H9 (cell line): ENCODE measurements at regions not wholly inside any gene's neighbourhood (a gene's known extent, or its start where the extent isn't known, plus 50 kb on each side); places are given as distances from the start of the nearest gene placed in this dataset.

Experiments used
- DNase-seq: peaks from one replicate; pipeline ENCODE4 v3.0.0-alpha.2; 2017
- H2AFZ ChIP-seq: one replicate; pipeline ENCODE4 v1.6.1; 2013; ENCODE audit warnings: mild to moderate bottlenecking, low read length, control low read depth, moderate library complexity
- H2AK5ac ChIP-seq: 2 replicates; pipeline ENCODE4 v1.6.1; 2013; ENCODE audit warnings: low read length, control low read depth, mixed read lengths; ENCODE audit not compliant: insufficient read length
- H2BK120ac ChIP-seq: one replicate; pipeline ENCODE4 v1.6.1; 2013; ENCODE audit warnings: low read depth, mild to moderate bottlenecking, low read length, control low read depth, inconsistent platforms; ENCODE audit not compliant: poor library complexity, severe bottlenecking
- H2BK12ac ChIP-seq: 2 replicates; pipeline ENCODE4 v1.6.1; 2013; ENCODE audit warnings: low read length, control low read depth, mixed read lengths, low read depth; ENCODE audit not compliant: insufficient read length
- H2BK15ac ChIP-seq: 2 replicates; pipeline ENCODE4 v1.6.1; 2013; ENCODE audit warnings: low read depth, low read length, control low read depth
- H2BK20ac ChIP-seq: one replicate; pipeline ENCODE4 v1.6.1; 2013; ENCODE audit warnings: low read depth, mild to moderate bottlenecking, low read length, control low read depth, inconsistent platforms; ENCODE audit not compliant: poor library complexity, severe bottlenecking
- H2BK5ac ChIP-seq: 2 replicates; pipeline ENCODE4 v1.6.1; 2013; ENCODE audit warnings: low read length, control low read depth, mixed read lengths; ENCODE audit not compliant: insufficient read length
- H3K14ac ChIP-seq: 2 replicates; pipeline ENCODE4 v1.6.1; 2013; ENCODE audit warnings: low read length, control low read depth; ENCODE audit not compliant: insufficient read depth
- H3K18ac ChIP-seq: 2 replicates; pipeline ENCODE4 v1.6.1; 2013; ENCODE audit warnings: low read depth, mild to moderate bottlenecking, mixed read lengths, low read length, control low read depth; ENCODE audit not compliant: insufficient read length
- H3K23ac ChIP-seq: 2 replicates; pipeline ENCODE4 v1.6.1; 2013; ENCODE audit warnings: low read length, control low read depth, mixed read lengths, low read depth; ENCODE audit not compliant: insufficient read length
- H3K23me2 ChIP-seq: 2 replicates; pipeline ENCODE4 v1.6.1; 2013; ENCODE audit warnings: low read depth, mild to moderate bottlenecking, mixed read lengths, low read length, control low read depth; ENCODE audit not compliant: insufficient read length, poor library complexity, severe bottlenecking
- H3K27ac ChIP-seq: 2 replicates; pipeline ENCODE4 v1.5.1; 2013; ENCODE audit warnings: low read length, control low read depth, mixed read lengths, low read depth; ENCODE audit not compliant: insufficient read length
- H3K27me3 ChIP-seq: 2 replicates; pipeline ENCODE4 v1.6.1; 2013; ENCODE audit warnings: low read length, control low read depth, inconsistent platforms; ENCODE audit not compliant: insufficient read depth
- H3K4ac ChIP-seq: 2 replicates; pipeline ENCODE4 v1.6.1; 2013; ENCODE audit warnings: low read depth, mild to moderate bottlenecking, control low read depth, inconsistent platforms, low read length, moderate library complexity
- H3K4me1 ChIP-seq: 2 replicates; pipeline ENCODE4 v1.6.1; 2013; ENCODE audit warnings: low read length, control low read depth, inconsistent platforms; ENCODE audit not compliant: insufficient read depth
- H3K4me2 ChIP-seq: 2 replicates; pipeline ENCODE4 v1.6.1; 2013; ENCODE audit warnings: low read length, control low read depth, mixed read lengths; ENCODE audit not compliant: insufficient read length, insufficient read depth
- H3K56ac ChIP-seq: 2 replicates; pipeline ENCODE4 v1.6.1; 2013; ENCODE audit warnings: low read depth, mild to moderate bottlenecking, mixed read lengths, low read length, control low read depth; ENCODE audit not compliant: insufficient read length
- H3K79me1 ChIP-seq: 2 replicates; pipeline ENCODE4 v1.6.1; 2013; ENCODE audit warnings: low read depth, mild to moderate bottlenecking, moderate library complexity, low read length, control low read depth, inconsistent platforms; ENCODE audit not compliant: insufficient read depth, poor library complexity, severe bottlenecking
- H3K79me2 ChIP-seq: 2 replicates; pipeline ENCODE4 v1.6.1; 2013; ENCODE audit warnings: low read length, control low read depth, inconsistent platforms; ENCODE audit not compliant: insufficient read depth
- H3K9ac ChIP-seq: 2 replicates; pipeline ENCODE4 v1.6.1; 2013; ENCODE audit warnings: low read length, control low read depth, mixed read lengths; ENCODE audit not compliant: insufficient read length; ENCODE audit errors: extremely low read depth
- H3K9me3 ChIP-seq: one replicate; pipeline ENCODE4 v1.6.1; 2013; ENCODE audit warnings: low read depth, low read length, inconsistent platforms; ENCODE audit not compliant: control insufficient read depth
- H3T11ph ChIP-seq: one replicate; pipeline ENCODE4 v1.6.1; 2013; ENCODE audit warnings: mild to moderate bottlenecking, low read length, control low read depth, inconsistent platforms
- H4K20me1 ChIP-seq: one replicate; pipeline ENCODE4 v1.6.1; 2013; ENCODE audit not compliant: control insufficient read depth, insufficient read length, insufficient read depth
- H4K5ac ChIP-seq: 2 replicates; pipeline ENCODE4 v1.6.1; 2013; ENCODE audit warnings: low read depth, mild to moderate bottlenecking, mixed read lengths, low read length, control low read depth; ENCODE audit not compliant: insufficient read length
- H4K8ac ChIP-seq: replicated peaks from 2 replicates; pipeline ENCODE4 v1.6.1; 2013; ENCODE audit warnings: low read length, control low read depth, mixed read lengths, low read depth; ENCODE audit not compliant: insufficient read length
- H4K91ac ChIP-seq: 2 replicates; pipeline ENCODE4 v1.6.1; 2013; ENCODE audit warnings: low read depth, mild to moderate bottlenecking, moderate library complexity, mixed read lengths, low read length, control low read depth; ENCODE audit not compliant: insufficient read length
- H3K27ac Mint-ChIP-seq, 3 experiments: 2 replicates in 2 of 3; 3 replicates in 1 of 3; pipeline ENCODE4 v1.8.0; 2020 to 2021; ENCODE audit warnings: mixed read lengths in 3 of 3, mild to moderate bottlenecking in 1 of 3, moderate library complexity in 1 of 3
- H3K27me3 Mint-ChIP-seq: 2 replicates; pipeline ENCODE4 v1.8.0; 2021; ENCODE audit warnings: low read depth, mild to moderate bottlenecking, moderate library complexity, mixed read lengths
- H3K36me3 Mint-ChIP-seq, 3 experiments: 2 replicates in 2 of 3; 3 replicates in 1 of 3; pipeline ENCODE4 v1.8.0; 2020 to 2021; ENCODE audit warnings: low read depth in 3 of 3, mixed read lengths in 3 of 3; ENCODE audit not compliant: insufficient read depth in 1 of 3
- H3K4me1 Mint-ChIP-seq, 2 experiments: 2 replicates each; pipeline ENCODE4 v1.8.0; 2020; ENCODE audit warnings: mixed read lengths in 2 of 2
- H3K4me3 Mint-ChIP-seq, 2 experiments: 2 replicates in 1 of 2; 3 replicates in 1 of 2; pipeline ENCODE4 v1.8.0; 2020 to 2021; ENCODE audit warnings: mild to moderate bottlenecking in 2 of 2, mixed read lengths in 2 of 2, moderate library complexity in 1 of 2
- H3K9me3 Mint-ChIP-seq, 2 experiments: 2 replicates in 1 of 2; 3 replicates in 1 of 2; pipeline ENCODE4 v1.8.0; 2020; ENCODE audit warnings: mild to moderate bottlenecking in 2 of 2, mixed read lengths in 2 of 2, moderate library complexity in 1 of 2
- CTCF ChIP-seq: fragments of 200-600 bp; sonication (generic); conservative IDR thresholded peaks from 3 replicates; pipeline ENCODE4 v1.8.0; 2021; ENCODE audit warnings: antibody characterized with exemption, mild to moderate bottlenecking
- WGBS: extraction: QIAGEN DNeasy Blood & Tissue Kit; methylation state at CpG from one replicate; pipeline ENCODE4 v1.1.7; 2013; ENCODE audit warnings: missing lambda C conversion rate, low lambda C conversion rate, mixed read lengths; ENCODE audit not compliant: insufficient read length; ENCODE audit errors: extremely low coverage; 5-methylcytosine and 5-hydroxymethylcytosine counted together

GRCh38 chr20:16111852-16112412, 461.3 kb downstream of the KIF16B start:
- Mint-ChIP-seq H3K27ac (no peak overlapping the region), H3K9me3 (no peaks in the 10 kb centered on the region; a peak in 1 of 5 replicates), H3K4me3 (no peak overlapping the region), H3K27me3 (no peaks in the 10 kb centered on the region), H3K36me3 (no peaks in the 10 kb centered on the region; a peak in 1 of 7 replicates), H3K4me1 (peaks cover 5 to 9% of the 10 kb centered on the region in 2 experiments)
- Histone ChIP-seq H4K8ac (no peak overlapping the region), H2BK20ac (no peak overlapping the region), H3K23ac (no peak overlapping the region), H3K4me1 (no peaks in the 10 kb centered on the region), H3K27ac (no peak overlapping the region), H2AK5ac (no peak overlapping the region), H3K23me2 (no peaks in the 10 kb centered on the region), H2BK5ac (no peak overlapping the region), H3K27me3 (no peaks in the 10 kb centered on the region), H2AFZ (no peak overlapping the region), H3K9ac (no peak overlapping the region), H3K18ac (no peak overlapping the region), H3K9me3 (no peaks in the 10 kb centered on the region), H3K56ac (no peak overlapping the region), H3K14ac (no peak overlapping the region), H3K4ac (no peak overlapping the region), H3K4me2 (no peak overlapping the region), H2BK12ac (no peak overlapping the region), H3K79me2 (no peaks in the 10 kb centered on the region), H2BK15ac (no peak overlapping the region), H3T11ph (no peak overlapping the region), H4K5ac (no peak overlapping the region), H4K20me1 (no peaks in the 10 kb centered on the region), H2BK120ac (no peak overlapping the region), H3K79me1 (no peaks in the 10 kb centered on the region), H4K91ac (no peak overlapping the region)
- no CpG with 5 or more reads among the region's 6 CpGs for WGBS
- no peak for DNase-seq
- TF ChIP-seq CTCF = no peak
